GM19238 (cell line): ENCODE measurements at regions not wholly inside any gene's neighbourhood (a gene's known extent, or its start where the extent isn't known, plus 50 kb on each side); places are given as distances from the start of the nearest gene placed in this dataset.
"Not testable (repeated sequence)": the region's sequence is repeated elsewhere in the genome, so short reads cannot be mapped to it uniquely, and the experiment has no call there.

Experiments used
- DNase-seq: peaks from one replicate; pipeline ENCODE4 v3.0.0; 2011; ENCODE audit warnings: low spot score; ENCODE audit not compliant: insufficient read length

DNA sequence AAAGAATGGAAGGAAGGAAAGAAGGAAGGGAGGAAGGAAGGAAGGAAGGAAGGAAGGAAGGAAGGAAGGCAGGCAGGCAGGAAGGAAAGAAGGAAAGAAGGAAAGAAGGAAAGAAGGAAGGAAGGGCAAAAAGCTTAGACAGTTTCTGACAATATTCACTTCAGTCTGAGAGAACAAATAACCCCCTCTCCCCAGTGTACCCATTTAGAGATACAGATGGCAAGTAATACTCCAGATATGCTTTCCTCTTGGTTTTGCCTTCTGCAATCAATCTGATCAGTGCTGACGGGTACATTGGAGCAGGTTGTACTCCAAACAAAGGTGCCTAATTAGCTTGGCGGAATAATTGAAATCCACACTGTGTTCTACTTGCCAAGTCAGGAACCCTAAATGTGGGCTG lies 534.6 kb upstream of the TMEFF2 start:
- DNase-seq = no peak

- no peak for DNase-seq
Measured at GRCh38 chr2:192725991-192726390, 531.3 kb upstream of the TMEFF2 start.

DNA sequence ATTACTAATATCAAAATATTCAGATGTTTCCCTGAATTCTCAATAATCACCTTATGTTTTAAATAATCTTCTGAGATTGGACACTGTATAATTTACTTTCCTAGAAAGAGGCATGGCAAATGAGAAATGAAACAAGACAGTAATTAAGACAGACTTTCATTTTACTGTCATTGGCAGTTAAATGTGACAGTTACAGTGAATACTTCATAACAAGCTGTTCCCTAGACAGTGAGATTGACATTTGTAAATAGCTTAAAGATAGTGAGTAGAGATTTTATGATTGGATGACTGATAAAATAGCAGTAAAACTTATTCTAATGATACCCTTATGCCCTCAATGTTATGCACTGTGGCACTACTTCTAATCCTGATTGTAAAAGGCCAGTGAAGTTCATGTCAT lies 524.9 kb upstream of the TMEFF2 start:
- DNase-seq = no peak

DNA sequence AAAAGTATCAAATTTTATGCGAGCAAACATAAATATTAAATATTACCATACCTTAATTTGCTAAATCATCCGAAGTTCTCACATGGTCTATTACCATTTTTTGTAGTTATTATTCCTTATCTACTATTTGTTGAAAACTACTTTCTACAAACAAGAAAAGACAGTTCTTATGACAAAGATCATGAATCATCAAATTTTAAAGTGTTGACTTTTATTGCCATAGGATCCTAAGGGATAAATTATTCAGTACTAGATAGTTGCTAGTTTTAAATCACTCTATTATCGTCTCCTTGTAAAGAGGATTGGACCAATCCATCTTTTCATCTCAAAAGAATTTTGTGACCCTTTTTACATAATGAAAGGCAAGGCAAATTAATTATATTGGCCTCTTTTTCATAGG lies 523.6 kb upstream of the TMEFF2 start:
- DNase-seq = no peak

GRCh38 chr2:192700934-192701333 lies 506.2 kb upstream of the TMEFF2 start:
- no peak for DNase-seq

- DNase-seq = no peak
Measured at GRCh38 chr2:192697880-192698279, 503.1 kb upstream of the TMEFF2 start.

- no peak for DNase-seq
Measured at GRCh38 chr2:192696857-192697256, 502.1 kb upstream of the TMEFF2 start.

- DNase-seq = no peak
Measured at GRCh38 chr2:192687015-192687414, 492.3 kb upstream of the TMEFF2 start.

GRCh38 chr2:192682511-192682910 lies 487.8 kb upstream of the TMEFF2 start:
- DNase-seq = not testable (repeated sequence)

DNA sequence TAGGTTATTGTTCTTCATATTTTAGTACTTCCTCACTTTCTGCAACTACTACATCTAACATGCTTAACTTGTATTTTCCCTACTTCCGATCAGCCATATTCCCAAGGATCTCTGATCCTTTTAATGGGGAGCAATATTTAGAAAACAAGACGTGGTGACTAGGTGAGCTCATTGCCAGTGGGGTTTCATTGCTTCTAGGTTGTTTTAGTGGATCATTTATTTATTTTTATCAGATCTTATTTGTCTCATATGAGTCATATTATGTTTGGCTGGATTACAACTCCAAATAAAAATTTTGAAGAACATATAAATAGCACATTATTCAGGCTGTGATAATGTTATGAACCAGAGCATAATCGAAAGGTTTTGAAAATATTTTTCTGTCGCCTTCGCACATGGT lies 480.9 kb upstream of the TMEFF2 start:
- no peak for DNase-seq

DNA sequence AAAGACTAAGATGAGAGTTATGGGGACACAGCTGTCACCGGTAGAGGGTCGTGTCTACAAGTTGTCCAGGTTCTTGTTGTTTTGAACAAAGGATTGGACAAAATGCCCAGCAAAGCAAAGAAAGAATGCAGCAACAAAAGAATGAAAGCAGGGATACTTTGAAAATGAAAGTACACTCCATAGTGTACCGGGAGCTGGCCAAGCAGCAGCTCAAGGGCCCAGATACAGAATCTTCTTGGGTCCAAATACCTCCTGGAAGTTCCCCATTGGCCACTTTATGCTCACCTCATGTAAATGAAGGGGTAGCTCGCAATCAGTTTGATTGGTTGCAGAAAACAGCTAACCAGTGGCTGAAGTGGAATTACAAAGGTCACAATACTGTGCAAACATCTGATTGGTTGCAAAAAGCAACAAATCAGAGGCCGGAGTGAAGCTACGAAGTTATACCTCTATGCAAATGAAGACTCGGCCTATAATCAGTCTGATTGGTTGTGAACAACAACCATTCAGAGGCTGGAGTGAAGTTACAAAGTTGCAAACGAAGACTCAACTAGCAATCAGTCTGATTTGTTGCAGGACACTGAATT lies 474.9 kb upstream of the TMEFF2 start:
- DNase-seq = no peak

DNA sequence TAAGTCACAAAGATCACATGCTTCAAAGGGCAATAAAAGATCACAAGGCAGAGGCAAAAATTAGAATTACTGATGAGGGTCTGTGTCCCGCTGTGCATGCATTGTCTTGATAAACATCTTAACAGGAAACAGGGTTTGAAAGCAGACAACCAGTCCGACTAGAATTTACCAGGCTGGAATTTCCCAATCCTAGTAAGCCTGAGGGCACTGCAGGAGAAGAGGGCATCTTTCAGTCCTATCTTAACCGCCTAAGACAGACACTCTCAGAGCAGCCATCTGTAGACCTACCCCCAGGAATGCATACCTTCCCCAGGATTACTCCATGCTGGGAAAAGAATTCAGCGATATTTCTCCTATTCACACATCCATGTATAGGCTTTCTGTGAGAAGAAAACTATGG lies 465.8 kb upstream of the TMEFF2 start:
- DNase-seq = not testable (repeated sequence)

DNA sequence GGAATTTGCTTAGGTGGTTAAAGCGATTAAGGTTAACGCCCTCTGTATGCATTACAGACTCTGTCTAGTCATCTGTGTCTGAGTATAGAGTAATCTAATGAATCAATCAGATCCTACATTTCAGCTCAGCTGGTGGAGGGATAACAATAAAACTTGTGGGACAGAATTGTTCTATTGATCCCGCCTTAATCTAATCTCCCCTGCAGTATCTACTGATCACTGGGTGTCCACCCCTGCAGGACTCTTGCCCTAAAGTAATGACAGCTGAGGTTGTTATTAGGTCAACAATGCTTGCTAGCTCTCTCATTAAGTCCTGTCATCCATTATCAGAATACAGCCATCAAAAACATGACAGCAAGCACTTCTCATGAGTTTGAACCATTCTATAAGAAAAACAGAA lies 462.6 kb upstream of the TMEFF2 start:
- no peak for DNase-seq

DNA sequence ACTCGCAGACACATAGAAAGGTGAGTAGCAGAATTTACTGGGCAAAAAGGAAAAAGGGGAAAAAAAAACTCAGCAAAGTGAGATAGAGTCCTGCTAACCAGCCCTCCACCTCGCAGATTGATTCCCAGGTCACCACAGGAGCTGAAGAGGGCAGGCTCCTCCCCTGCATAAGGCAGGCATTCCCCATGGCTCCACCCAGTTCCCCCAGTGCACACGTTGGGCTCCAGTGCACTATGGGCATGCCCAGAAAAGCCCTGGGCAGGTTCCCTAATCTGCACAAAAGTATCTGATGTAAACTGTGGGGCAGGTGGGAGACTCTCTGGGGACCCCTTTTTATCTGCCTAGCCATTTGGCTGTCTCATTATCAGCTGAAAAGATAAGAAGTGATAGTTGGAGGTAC lies 461.2 kb upstream of the TMEFF2 start:
- DNase-seq = no peak

GRCh38 chr2:192645811-192646598 lies 451.3 kb upstream of the TMEFF2 start:
- DNase-seq = no peak

GRCh38 chr2:192634557-192634956 lies 439.8 kb upstream of the TMEFF2 start:
- no peak for DNase-seq

DNA sequence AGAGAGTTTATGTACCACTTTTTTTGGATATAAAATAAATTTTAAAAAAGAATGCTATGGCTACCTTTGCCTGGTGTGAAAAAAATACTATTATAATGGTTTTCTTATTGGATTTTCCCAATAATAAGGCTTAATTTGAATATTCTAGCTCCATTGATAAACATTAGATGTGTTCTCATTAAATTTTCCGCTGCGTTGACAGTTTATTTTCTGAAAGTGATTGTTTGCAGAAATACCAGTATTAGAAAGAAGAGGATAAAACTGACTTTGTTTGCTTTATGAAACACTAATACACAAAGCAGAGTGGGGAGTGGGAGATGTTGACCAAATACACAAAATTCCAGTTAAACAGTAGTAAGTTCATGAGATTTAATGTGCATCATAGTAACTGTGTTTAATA lies 433.3 kb upstream of the TMEFF2 start:
- DNase-seq = no peak

DNA sequence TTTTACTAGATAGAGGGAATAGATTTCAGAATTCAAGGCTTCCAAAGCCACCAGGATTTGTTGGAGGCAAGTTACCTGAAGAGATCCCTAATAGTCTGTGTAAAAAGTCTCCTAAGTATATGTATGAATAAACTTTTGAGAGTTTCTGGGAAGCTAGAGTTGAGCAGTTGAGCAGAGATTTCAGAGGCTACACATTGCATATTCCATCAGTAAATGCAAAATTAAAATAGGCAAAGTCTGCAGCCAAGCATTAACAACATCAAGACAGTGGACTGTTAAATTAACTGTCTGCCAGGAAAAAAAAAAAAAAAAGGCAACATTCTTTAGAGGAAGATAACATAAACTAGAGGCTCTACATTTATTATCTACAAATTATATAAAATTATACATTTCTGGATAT lies 420.4 kb upstream of the TMEFF2 start:
- no peak for DNase-seq

DNA sequence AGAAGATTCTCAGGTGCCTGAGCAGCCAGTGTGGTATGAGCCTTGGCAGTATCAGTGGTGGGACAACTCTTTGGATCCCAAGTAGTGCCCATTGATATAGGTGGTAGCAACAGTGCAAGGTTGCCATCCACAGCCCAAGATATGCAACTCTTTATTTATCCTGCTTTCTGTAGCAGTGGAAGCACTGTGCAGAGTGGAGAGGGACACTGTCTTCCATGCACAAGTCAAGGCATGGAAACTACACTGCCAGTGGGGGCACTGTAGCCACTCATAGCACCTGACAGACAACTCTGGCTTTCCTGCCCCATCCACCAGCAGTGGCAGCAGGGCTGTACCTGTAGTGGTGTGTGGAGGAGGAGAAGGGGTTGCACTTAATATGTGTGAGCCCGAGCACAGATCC lies 409.6 kb upstream of the TMEFF2 start:
- DNase-seq = no peak

- not testable (repeated sequence) for DNase-seq
Measured at GRCh38 chr2:192598649-192599048, 403.9 kb upstream of the TMEFF2 start.

GRCh38 chr2:192593561-192593960 lies 398.8 kb upstream of the TMEFF2 start:
- no peak for DNase-seq

DNA sequence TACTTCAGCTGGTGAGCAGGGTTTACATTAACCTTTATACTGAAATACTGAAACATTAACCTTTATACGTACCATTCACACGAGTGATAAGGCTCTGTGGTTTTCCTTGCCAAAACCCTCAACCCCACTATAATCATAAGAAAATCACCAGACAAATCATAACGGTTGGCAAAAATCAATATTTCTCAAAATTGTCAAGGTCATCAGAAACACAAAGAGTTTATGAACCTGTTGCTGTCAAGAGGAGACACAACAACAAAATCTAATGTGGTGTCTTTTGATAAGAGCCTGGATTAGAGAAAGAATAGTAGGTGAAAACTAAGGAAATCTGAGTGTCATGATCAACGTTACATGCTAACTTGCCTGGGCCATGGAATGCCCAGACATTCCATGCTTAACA lies 396.9 kb upstream of the TMEFF2 start:
- DNase-seq = no peak

GRCh38 chr2:192585418-192585817 lies 390.7 kb upstream of the TMEFF2 start:
- DNase-seq = no peak
